AG04449 (cell line): ENCODE measurements at regions not wholly inside any gene's neighbourhood (a gene's known extent, or its start where the extent isn't known, plus 50 kb on each side); places are given as distances from the start of the nearest gene placed in this dataset.

Source experiments
- CTCF ChIA-PET: fragments of 350-600 bp; formaldehyde crosslinking; extraction: SDS; loops from one replicate; lab custom pipeline; 2021; ENCODE audit warnings: antibody characterized with exemption; lab: Yijun Ruan, JAX
- POLR2A ChIA-PET: fragments of 400-600, 350-600 bp; formaldehyde crosslinking; extraction: SDS; loops from one replicate; lab custom pipeline; 2020; ENCODE audit warnings: antibody characterized with exemption, inconsistent platforms; lab: Yijun Ruan, JAX
- DNase-seq: peaks from one replicate; pipeline ENCODE4 v3.0.0-alpha.2; 2010; ENCODE audit warnings: low read depth, low spot score
- H3K4me3 ChIP-seq: 2 replicates; pipeline ENCODE4 v1.5.1; 2011; ENCODE audit warnings: low read depth, mild to moderate bottlenecking, control low read depth, low read length
- TF ChIP-seq, protein P1 (sequence below): IDR thresholded peaks from one replicate; pipeline ENCODE4 v1.5.1; 2011; ENCODE audit warnings: mild to moderate bottlenecking, moderate library complexity, low read length, control low read depth, inconsistent platforms; ENCODE audit not compliant: insufficient read depth; ENCODE audit errors: missing control alignments

DNA sequence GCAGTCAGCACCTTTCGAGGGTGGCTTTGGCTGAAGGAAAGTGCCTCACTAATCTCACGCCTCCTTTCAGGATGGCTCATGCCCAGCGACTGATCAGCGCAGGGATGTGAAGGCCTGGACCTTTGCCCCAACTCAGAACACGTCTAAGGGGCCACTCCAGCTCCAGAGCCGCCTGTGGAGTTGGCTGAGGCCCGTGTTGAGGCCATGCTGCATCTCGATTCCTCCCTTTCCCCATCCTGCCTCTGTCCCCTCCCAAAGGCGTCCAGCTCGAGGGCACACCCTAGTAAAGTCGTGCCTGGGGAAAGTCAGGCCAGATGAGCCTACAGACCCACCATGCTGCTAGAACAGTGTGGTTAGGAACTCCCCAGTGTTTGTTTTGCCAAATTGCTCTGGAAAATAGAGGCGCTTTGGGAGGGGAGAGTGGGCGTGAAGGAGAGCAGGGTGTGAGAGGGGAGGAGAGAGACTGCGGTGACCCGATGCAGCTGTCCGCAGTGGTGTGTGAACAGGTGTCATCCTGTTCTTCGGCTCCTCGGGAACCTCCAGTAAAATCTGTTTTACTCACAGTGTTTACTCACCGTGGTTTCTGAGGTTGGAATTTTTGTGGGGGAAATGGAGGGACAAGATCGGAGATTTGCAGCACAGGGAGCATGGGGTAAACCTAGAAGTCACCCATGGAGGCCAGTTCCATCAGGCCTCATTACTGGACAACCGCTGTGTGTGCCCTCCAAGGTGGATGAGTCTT is 85.0 kb upstream of the PMEPA1 start:
- no peak for DNase-seq
- CTCF ChIA-PET = interaction anchor here (1.0 kb wide), 1 partner anchor 292 kb away, joined by 3 read pairs; no protein-coding TSS in a partner anchor
- TF ChIP-seq, protein P1, sequence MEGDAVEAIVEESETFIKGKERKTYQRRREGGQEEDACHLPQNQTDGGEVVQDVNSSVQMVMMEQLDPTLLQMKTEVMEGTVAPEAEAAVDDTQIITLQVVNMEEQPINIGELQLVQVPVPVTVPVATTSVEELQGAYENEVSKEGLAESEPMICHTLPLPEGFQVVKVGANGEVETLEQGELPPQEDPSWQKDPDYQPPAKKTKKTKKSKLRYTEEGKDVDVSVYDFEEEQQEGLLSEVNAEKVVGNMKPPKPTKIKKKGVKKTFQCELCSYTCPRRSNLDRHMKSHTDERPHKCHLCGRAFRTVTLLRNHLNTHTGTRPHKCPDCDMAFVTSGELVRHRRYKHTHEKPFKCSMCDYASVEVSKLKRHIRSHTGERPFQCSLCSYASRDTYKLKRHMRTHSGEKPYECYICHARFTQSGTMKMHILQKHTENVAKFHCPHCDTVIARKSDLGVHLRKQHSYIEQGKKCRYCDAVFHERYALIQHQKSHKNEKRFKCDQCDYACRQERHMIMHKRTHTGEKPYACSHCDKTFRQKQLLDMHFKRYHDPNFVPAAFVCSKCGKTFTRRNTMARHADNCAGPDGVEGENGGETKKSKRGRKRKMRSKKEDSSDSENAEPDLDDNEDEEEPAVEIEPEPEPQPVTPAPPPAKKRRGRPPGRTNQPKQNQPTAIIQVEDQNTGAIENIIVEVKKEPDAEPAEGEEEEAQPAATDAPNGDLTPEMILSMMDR = no peak

DNA sequence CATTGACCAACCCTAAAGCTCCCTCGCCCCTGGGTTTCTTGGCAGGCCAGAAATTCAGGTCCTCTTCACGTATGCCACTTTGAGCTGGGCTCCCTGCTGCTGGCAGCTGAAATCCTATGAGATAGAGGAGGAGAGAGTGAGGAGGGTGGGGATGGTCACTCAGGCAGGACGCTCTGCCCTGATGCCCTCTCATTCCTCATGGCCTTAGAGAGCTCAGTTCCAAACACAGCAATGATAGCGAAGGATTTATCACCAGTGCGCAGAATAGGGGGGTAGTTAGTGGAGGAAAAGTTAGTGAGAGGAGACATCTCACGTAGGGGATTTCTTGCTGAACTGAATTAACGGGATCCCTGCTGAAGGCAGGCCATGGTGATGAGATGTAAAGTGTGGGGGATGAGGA is 84.2 kb upstream of the PMEPA1 start:
- ChIA-PET CTCF (interaction anchor here (1.0 kb wide), 1 partner anchor 293 kb away, joined by 3 read pairs; no protein-coding TSS in a partner anchor), POLR2A (no interaction called here)
- TF ChIP-seq, protein P1 = no peak
- H3K4me3 ChIP-seq = no peak overlapping the region
- DNase-seq = no peak

More for the DNA sequence above, 85.0 kb upstream of the PMEPA1 start:
- no peak overlapping the region for H3K4me3 ChIP-seq
- POLR2A ChIA-PET = no interaction called here

DNA sequence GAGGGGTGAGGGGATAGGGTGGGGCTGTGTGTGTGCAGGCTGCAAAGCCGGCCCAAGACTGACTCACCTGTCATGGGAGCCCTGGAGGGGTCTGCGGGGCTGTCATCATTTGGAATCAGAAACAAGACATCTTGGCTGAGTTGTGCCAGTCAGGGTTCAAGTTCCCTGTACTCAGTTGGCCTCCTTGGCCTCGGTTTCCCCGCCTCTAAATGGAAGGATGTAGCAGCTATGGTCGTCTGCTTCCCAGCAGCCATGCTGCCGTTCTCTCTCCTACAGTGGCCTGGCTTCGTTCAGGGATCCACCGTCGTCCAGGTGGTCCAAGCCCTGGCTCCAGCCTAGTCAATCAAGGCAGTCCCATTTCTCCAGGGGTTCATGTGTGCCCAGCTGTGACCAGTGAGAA is 83.6 kb upstream of the PMEPA1 start:
- DNase-seq = no peak
- POLR2A ChIA-PET = no interaction called here
- H3K4me3 ChIP-seq = no peak overlapping the region
- CTCF ChIA-PET = no interaction called here
- TF ChIP-seq, protein P1 = no peak

DNA sequence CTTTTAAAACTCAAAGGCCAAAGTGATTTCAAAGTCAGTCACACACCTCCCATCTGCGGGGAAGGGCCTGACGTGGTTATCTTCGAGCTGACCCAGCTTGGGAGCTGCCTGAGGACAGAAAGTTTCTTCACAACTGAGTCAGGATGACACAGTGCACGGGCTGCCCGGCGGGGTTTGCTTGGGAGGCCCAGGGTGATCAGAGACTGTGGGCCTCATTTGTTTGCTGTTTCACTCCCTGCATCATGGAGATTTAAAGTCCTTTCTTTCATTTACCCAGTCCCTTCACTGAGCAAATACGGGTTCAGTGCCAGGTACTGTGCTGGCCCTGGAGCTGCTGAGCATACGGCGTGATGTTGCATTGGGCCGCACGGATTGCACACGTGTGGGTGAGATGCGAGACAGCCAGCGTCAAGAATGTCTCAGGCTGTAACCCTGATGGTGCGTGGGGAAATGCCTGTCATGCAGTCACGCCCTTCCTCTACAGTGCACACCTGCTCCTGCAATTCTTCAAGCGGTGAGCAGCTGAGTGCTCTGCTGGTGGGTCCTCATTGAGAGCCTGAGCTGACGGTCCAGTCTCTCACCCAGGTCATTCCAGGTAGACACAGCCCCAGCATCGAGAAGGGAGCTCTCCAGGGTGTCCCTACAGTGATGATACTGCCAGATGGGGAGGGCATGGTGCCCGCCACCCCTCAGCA is 82.7 kb upstream of the PMEPA1 start:
- no peak overlapping the region for H3K4me3 ChIP-seq
- POLR2A ChIA-PET = no interaction called here
- CTCF ChIA-PET = no interaction called here
- TF ChIP-seq, protein P1 = no peak
- no peak for DNase-seq

DNA sequence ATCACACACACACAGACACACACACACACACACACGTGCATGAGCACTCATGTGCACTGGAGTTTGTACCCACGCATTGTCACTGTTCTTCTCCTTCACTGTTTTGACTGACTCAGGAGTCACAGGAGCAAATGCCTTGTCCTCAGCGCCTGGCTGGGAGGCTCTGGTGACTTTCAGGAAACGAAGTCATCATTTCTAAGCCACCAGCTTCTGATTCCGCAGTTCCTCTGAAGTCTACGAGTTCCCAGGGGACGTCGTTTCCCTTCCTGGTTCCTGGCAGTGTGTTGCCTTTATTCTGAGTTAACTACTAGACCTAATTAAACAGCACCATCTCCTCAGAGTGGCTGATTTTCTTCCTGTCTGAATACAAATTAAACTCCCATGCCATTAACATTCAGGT is 82.2 kb upstream of the PMEPA1 start:
- POLR2A ChIA-PET = no interaction called here
- DNase-seq = no peak
- TF ChIP-seq, protein P1 = no peak
- CTCF ChIA-PET = no interaction called here
- no peak overlapping the region for H3K4me3 ChIP-seq
